NCI-H2196 treated with DMSO at 0.1 percent for 48 hours (cell line): ENCODE measurements at regions not wholly inside any gene's neighbourhood (a gene's known extent, or its start where the extent isn't known, plus 50 kb on each side); places are given as distances from the start of the nearest gene placed in this dataset.

Source experiments
- DNase-seq: peaks from one replicate; lab custom pipeline; 2025; ENCODE audit not compliant: unreplicated experiment; lab: John Stamatoyannopoulos, UW

DNA sequence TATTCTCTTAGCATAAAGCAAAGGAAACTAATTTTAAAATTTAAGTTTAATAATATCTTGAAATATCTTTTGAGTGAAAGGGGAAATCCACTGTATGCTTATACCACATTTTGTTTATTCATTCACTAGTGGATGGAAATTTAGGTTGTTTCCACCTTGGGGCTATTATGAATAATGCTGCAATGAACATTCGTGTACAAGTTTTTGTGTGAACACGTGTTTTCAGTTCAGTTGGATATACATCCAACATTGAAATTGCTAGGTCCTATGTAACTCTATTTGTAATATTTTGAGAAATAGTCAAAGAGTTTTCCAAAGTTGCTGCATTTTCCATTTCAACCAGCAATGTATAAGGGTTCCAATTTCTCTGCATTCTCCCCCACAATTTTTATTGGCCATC, 83.7 kb upstream of the ETV6 start:
- DNase-seq: no peak

GRCh38 chr12:11568155-11568761, 81.2 kb upstream of the ETV6 start:
- no peak for DNase-seq

DNA sequence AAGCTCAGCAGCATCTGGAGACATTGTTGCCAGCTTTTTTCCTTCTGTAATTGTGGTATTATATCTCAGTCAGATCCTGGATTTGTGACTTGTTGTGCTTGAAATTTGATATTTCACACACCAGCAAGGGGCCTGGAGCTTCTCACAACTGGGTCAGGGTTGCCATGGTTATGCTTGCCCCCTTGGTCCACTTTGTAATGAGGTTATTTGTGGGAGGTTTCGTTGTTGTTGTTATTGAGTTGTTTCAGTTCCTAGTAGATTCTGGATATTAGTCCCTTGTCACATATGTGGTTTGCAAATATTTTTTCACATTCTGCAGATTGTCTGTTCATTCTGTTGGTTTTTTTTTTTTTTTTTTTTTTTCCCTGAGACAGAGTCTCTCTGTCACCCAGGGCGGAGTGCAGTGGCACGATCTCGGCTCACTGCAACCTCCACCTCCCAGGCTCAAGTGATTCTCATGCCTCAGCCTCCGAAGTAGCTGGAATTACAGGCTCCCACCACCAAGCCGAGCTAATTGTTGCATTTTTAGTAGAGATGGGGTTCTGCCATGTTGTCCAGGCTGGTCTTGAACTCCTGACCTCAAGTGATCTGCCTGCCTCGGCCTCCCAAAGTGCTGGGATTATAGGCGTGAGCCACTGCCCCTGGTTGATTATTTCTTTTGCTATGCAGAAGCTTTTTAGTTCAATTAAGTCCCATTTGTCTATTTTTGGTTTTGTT, 80.6 kb upstream of the ETV6 start:
- no peak for DNase-seq

DNA sequence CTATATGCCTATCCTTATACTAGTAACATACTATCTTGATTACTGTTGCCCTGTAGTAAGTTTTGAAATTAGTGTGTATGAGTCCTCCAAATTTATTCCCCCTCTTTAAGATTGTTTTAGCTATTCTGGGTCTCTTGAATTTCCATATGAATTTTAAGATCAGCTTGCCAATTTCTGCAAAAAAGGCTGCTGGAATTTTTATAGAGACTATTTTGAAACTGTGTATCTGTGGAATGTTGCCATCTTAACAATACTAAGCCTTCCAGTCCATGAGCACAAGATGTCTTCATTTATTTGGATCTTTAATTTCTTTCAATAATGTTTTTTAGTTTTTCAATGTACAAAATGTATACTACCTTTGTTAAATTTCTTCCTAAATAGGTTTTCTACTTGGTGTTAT, 79.8 kb upstream of the ETV6 start:
- no peak for DNase-seq

DNA sequence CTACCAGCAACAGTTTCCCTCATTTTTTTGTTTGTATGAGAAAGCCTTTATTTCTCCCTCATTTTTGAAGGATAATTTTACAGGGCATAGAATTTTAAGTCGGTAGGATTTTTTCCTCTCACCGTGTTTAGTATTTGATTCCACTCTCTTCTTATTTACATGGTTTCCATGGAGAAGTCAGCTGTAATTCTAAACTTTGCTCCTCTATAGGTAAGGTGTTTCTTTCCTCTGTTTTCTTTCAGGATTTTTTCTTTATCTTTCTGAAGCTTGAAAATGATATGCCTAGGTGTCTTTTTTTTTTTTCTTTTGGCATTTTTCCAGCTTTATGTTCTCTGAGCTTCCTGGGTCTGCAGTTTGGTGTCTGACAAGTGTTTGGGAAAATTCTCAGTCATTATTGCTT, 75.6 kb upstream of the ETV6 start:
- no peak for DNase-seq

- DNase-seq: no peak
These were observed 73.4 kb upstream of the ETV6 start for GRCh38 chr12:11576104-11576503.

GRCh38 chr12:11577658-11578260, 71.7 kb upstream of the ETV6 start:
- no peak for DNase-seq

DNA sequence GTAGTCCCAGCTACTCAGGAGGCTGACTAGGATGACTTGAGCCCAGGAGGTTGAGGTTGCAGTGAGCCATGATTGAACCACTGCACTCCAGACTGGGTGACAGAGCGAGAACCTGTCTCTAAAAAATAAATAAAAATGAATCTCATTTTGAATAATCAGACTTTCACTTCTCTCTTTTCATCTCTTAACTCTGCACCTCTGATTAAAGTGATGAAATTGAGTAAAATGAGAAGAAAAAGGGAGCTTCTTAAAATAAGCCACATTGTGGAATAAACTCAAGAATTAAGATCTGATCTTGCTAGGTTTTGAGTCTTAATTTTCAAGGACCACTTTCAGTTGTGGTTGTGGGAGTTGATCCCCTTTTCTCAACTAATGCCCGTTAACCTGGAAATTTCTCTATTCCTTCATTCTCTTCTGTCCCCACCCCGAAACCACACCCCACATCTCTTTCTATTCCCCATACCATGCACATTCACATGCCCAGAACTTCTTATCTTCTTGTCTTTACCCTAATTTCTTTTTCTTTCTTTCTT, 70.9 kb upstream of the ETV6 start:
- no peak for DNase-seq

- no peak for DNase-seq
These were observed 69.2 kb upstream of the ETV6 start for GRCh38 chr12:11580125-11580751.

GRCh38 chr12:11581179-11581755, 68.2 kb upstream of the ETV6 start:
- DNase-seq: peak; percentile 18

- DNase-seq: no peak
These were observed 65.1 kb upstream of the ETV6 start for GRCh38 chr12:11584221-11584855.

DNA sequence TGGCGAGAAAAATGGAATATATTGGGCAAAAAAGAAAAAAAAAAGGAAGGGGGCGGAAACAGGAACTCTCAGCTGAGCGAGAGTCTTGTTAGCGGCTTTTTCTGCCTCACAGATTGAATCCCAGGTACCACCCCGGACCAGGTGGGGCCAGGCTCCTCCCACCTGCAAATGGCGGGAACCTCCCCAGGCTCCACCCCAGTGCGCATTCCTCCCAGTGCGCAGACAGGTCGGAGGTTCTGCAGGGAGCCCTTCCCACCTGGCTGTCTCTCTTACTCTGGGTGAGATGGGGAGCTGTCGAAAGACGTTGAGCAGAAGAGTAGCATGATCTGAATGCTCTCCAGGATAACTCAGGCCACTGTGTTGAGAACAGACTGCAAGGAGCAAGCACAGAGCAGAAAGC, 57.0 kb upstream of the ETV6 start:
- no peak for DNase-seq

- no peak for DNase-seq
These were observed 56.5 kb upstream of the ETV6 start for GRCh38 chr12:11593013-11593412.

GRCh38 chr12:11595080-11595479, 54.4 kb upstream of the ETV6 start:
- DNase-seq: no peak

- no peak for DNase-seq
These were observed 53.3 kb upstream of the ETV6 start for GRCh38 chr12:11596141-11596540.

DNA sequence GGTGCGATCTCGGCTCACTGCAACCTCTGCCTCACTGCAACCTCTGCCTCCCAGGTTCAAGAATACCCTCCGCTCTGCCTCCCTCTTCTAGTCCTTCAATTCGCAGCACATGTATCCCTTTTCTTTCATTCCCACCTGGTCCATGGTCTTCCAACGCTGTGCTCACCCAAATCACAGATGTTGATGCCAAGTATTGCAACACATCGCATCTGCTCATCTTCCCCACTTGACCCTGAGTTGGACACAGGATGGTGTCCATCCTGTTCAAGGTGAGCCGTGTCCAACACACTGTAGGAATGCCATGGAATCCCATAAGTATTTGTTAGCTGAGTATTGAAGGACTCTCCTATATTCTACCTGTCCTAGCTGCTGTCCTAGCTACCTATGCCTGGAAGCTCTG, 50.6 kb upstream of the ETV6 start:
- DNase-seq: no peak
